Endothelial cell of umbilical vein (primary cell): ENCODE measurements at regions not wholly inside any gene's neighbourhood (a gene's known extent, or its start where the extent isn't known, plus 50 kb on each side); places are given as distances from the start of the nearest gene placed in this dataset.

Experiments
- BruUV-seq: library from RNA; stranded (reverse); fragments of 400-500 nt; replicated peaks from 2 replicates; lab custom pipeline; 2021; lab: Mats Ljungman, UMichigan
- CTCF ChIA-PET: fragments of 300-600, 350-600 bp; sonication (Branson Sonifier 250); formaldehyde crosslinking; loops from one replicate; lab custom pipeline; 2021; ENCODE audit warnings: antibody characterized with exemption, inconsistent platforms; lab: Charles Lee
- POLR2A ChIA-PET: fragments of 300-600, 350-600 bp; sonication (Branson Sonifier 250); formaldehyde crosslinking; loops from one replicate; lab custom pipeline; 2021; ENCODE audit warnings: antibody characterized with exemption, inconsistent platforms; lab: Charles Lee
- DNase-seq: peaks from one replicate; pipeline ENCODE4 v3.0.0-alpha.2; 2011; ENCODE audit warnings: low read depth, low spot score
- FAIRE-seq: peaks from 2 replicates; lab custom pipeline; 2011; peaks lifted over from hg19 to GRCh38; lab: Jason Lieb, UNC
- H2AFZ ChIP-seq: 2 replicates; pipeline ENCODE4 v1.6.0; 2012; ENCODE audit warnings: low read depth, low read length, control low read depth, inconsistent platforms
- H3K27ac ChIP-seq: 2 replicates; pipeline ENCODE4 v1.5.1; 2011; ENCODE audit warnings: low read depth, mild to moderate bottlenecking, control low read depth, low read length, moderate library complexity; ENCODE audit not compliant: insufficient read depth
- H3K27me3 ChIP-seq, 2 experiments: 2 replicates each; pipeline versions ENCODE4 v1.6.0 to v1.6.1; 2011; ENCODE audit warnings: low read length in 2 of 2, mixed read lengths in 1 of 2; ENCODE audit not compliant: control insufficient read depth in 2 of 2, insufficient read depth in 2 of 2
- H3K36me3 ChIP-seq, 2 experiments: 2 replicates in 1 of 2; 3 replicates in 1 of 2; pipeline ENCODE4 v1.5.1; 2011; ENCODE audit warnings: low read length in 2 of 2, mild to moderate bottlenecking in 1 of 2, moderate library complexity in 1 of 2; ENCODE audit not compliant: control insufficient read depth in 2 of 2, insufficient read depth in 2 of 2; ENCODE audit errors: extremely low read depth in 1 of 2
- H3K4me1 ChIP-seq: 3 replicates; pipeline ENCODE4 v1.5.1; 2011; ENCODE audit warnings: mild to moderate bottlenecking, low read length; ENCODE audit not compliant: control insufficient read depth, insufficient read depth; ENCODE audit errors: extremely low read depth
- H3K4me2 ChIP-seq: 2 replicates; pipeline ENCODE4 v1.6.1; 2011; ENCODE audit warnings: low read length, control low read depth, mixed read lengths; ENCODE audit not compliant: insufficient read depth
- H3K4me3 ChIP-seq, 3 experiments: fragments of 200-600 bp in 1 of 3; sonication (generic), shearing (Covaris generic) in 1 of 3; replicated peaks in 1 of 3; 2 replicates each; pipeline ENCODE4 v1.5.1; 2011 to 2016; ENCODE audit warnings: control low read depth in 3 of 3, low read length in 3 of 3, mild to moderate bottlenecking in 2 of 3, inconsistent platforms in 1 of 3, low read depth in 1 of 3, moderate library complexity in 1 of 3; ENCODE audit not compliant: insufficient read depth in 1 of 3
- H3K79me2 ChIP-seq: 2 replicates; pipeline ENCODE4 v1.6.0; 2012; ENCODE audit warnings: low read length, inconsistent platforms; ENCODE audit not compliant: control insufficient read depth, insufficient read depth
- H3K9ac ChIP-seq: replicated peaks from 2 replicates; pipeline ENCODE3; 2011; ENCODE audit warnings: low read length, control low read depth; ENCODE audit not compliant: insufficient read depth; ENCODE audit errors: extremely low read depth
- H3K9me1 ChIP-seq: replicated peaks from 3 replicates; pipeline ENCODE4 v1.6.0; 2011; ENCODE audit warnings: mild to moderate bottlenecking, low read length; ENCODE audit not compliant: control insufficient read depth, insufficient read depth; ENCODE audit errors: extremely low read depth
- H3K9me3 ChIP-seq: replicated peaks from 2 replicates; pipeline ENCODE4 v1.5.1; 2012; ENCODE audit warnings: low read length, inconsistent platforms; ENCODE audit not compliant: control insufficient read depth, insufficient read depth
- H4K20me1 ChIP-seq: replicated peaks from 2 replicates; pipeline ENCODE3; 2011; ENCODE audit warnings: mild to moderate bottlenecking, low read length; ENCODE audit not compliant: control insufficient read depth, insufficient read depth; ENCODE audit errors: extremely low read depth
- EZH2 ChIP-seq: IDR thresholded peaks from 2 replicates; pipeline ENCODE4 v1.6.1; 2012; ENCODE audit warnings: borderline replicate concordance, low read depth, mild to moderate bottlenecking, moderate library complexity, low read length, inconsistent platforms; ENCODE audit not compliant: severe bottlenecking
- FOS ChIP-seq: IDR thresholded peaks from 2 replicates; pipeline ENCODE4 v1.6.1; 2011; ENCODE audit warnings: mild to moderate bottlenecking, low read length, moderate library complexity, borderline replicate concordance; ENCODE audit not compliant: insufficient read depth
- GATA2 ChIP-seq: IDR thresholded peaks from 2 replicates; pipeline ENCODE4 v1.7.0; 2011; ENCODE audit warnings: low read depth, mild to moderate bottlenecking, moderate library complexity, mixed read lengths, low read length; ENCODE audit not compliant: insufficient read length, insufficient read depth
- JUN ChIP-seq: IDR thresholded peaks from 2 replicates; pipeline ENCODE4 v1.6.1; 2011; ENCODE audit warnings: borderline replicate concordance, low read depth; ENCODE audit not compliant: insufficient read length, insufficient read depth
- MAX ChIP-seq: IDR thresholded peaks from 2 replicates; pipeline ENCODE4 v1.6.1; 2011; ENCODE audit not compliant: insufficient read depth, insufficient read length
- MYC ChIP-seq: IDR thresholded peaks from one replicate; pipeline ENCODE4 v1.6.1; 2011; ENCODE audit warnings: mild to moderate bottlenecking, low read depth, low read length
- POLR2A ChIP-seq: IDR thresholded peaks from 2 replicates; pipeline ENCODE4 v1.6.1; 2012; ENCODE audit warnings: low read depth, mild to moderate bottlenecking, control low read depth, low read length
- POLR2AphosphoS5 ChIP-seq: IDR thresholded peaks from 2 replicates; pipeline ENCODE4 v1.6.1; 2012; ENCODE audit warnings: low read depth, mild to moderate bottlenecking, control low read depth, low read length, moderate library complexity; ENCODE audit not compliant: insufficient read depth
- dilution Hi-C: fragments of 300-500 bp; cut with MboI; formaldehyde crosslinking; loops from one replicate; pipeline ENCODE4 v1.15.0; 2019; ENCODE audit warnings: low sequenced_read_pairs; ENCODE audit not compliant: extremely low pct_ligation_motif_present
- intact Hi-C: fragments of 100-400 bp; cut with micrococcal nuclease; formaldehyde crosslinking; loops from one replicate; pipeline ENCODE4 v1.10.0; 2022
- TF ChIP-seq, protein P1 (sequence below), 2 donors: IDR thresholded peaks; 1 replicate in 1 of 2; 2 replicates in 1 of 2; pipeline ENCODE4 v1.5.1; 2011; ENCODE audit warnings: low read length in 2 of 2, mild to moderate bottlenecking in 2 of 2, moderate library complexity in 2 of 2, control low read depth in 1 of 2, inconsistent platforms in 1 of 2, low read depth in 1 of 2; ENCODE audit not compliant: insufficient read depth in 1 of 2; ENCODE audit errors: extremely low read depth in 1 of 2

DNA sequence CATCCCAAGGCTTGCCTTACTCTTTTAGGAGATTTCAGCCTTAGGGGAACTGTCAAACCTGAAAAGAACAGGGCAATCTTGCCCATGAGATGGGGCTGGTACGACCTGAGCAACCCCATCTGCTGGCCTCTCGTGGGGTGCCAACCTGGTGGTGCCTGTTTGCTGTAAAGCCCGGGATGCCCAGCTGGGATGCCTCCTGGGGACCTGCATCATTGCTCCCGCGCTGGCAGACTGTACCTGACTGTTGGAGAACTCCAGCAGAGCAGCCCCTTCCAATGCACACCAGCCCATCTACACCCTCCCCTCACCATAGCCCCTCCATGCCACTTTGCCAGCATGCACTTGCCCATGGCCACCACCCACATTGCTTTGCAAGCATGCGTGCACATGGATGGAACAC lies 335.7 kb downstream of the RPS29 start:
- H3K4me3 ChIP-seq: no peak overlapping the region
- H3K36me3 ChIP-seq: no peaks in the 10 kb centered on the region
- dilution Hi-C loops (no loop called here), intact Hi-C loops (no loop called here)
- no peaks in the 10 kb centered on the region for H3K27me3 ChIP-seq
- no peak overlapping the region for H3K4me2 ChIP-seq
- H3K4me1 ChIP-seq: no peaks in the 10 kb centered on the region
- no peaks in the 10 kb centered on the region for H3K9me1 ChIP-seq
- BruUV-seq: no TSS peak
- TF ChIP-seq POLR2AphosphoS5 (no peak), POLR2A (no peak), EZH2 (no peak), GATA2 (no peak)
- TF ChIP-seq, protein P1, sequence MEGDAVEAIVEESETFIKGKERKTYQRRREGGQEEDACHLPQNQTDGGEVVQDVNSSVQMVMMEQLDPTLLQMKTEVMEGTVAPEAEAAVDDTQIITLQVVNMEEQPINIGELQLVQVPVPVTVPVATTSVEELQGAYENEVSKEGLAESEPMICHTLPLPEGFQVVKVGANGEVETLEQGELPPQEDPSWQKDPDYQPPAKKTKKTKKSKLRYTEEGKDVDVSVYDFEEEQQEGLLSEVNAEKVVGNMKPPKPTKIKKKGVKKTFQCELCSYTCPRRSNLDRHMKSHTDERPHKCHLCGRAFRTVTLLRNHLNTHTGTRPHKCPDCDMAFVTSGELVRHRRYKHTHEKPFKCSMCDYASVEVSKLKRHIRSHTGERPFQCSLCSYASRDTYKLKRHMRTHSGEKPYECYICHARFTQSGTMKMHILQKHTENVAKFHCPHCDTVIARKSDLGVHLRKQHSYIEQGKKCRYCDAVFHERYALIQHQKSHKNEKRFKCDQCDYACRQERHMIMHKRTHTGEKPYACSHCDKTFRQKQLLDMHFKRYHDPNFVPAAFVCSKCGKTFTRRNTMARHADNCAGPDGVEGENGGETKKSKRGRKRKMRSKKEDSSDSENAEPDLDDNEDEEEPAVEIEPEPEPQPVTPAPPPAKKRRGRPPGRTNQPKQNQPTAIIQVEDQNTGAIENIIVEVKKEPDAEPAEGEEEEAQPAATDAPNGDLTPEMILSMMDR (IDR thresholded peaks at IDR 0.05; ENCODE audit: extremely low read depth in 1 of 2, insufficient read depth in 1 of 2, low read depth in 1 of 2, low read length in 2 of 2): no peak
- CTCF ChIA-PET: no interaction called here
- no peak for FAIRE-seq
- H4K20me1 ChIP-seq: no peaks in the 10 kb centered on the region
- peaks cover 2% of the 10 kb centered on the region for H3K9me3 ChIP-seq
- no peak overlapping the region for H3K9ac ChIP-seq
- DNase-seq: no peak
- POLR2A ChIA-PET: no interaction called here
- H3K27ac ChIP-seq: no peak overlapping the region
- H3K79me2 ChIP-seq: no peaks in the 10 kb centered on the region
- H2AFZ ChIP-seq: no peak overlapping the region

GRCh38 chr14:49250109-49250508 lies 336.1 kb downstream of the RPS29 start:
- ChIA-PET POLR2A (no interaction called here), CTCF (no interaction called here)
- Histone ChIP-seq H3K9me1 (no peaks in the 10 kb centered on the region), H3K4me1 (no peaks in the 10 kb centered on the region), H3K4me3 (no peak overlapping the region), H3K9me3 (peaks cover 2% of the 10 kb centered on the region), H3K4me2 (no peak overlapping the region), H3K36me3 (no peaks in the 10 kb centered on the region), H4K20me1 (no peaks in the 10 kb centered on the region), H3K27ac (no peak overlapping the region), H2AFZ (no peak overlapping the region), H3K9ac (no peak overlapping the region), H3K27me3 (no peaks in the 10 kb centered on the region), H3K79me2 (no peaks in the 10 kb centered on the region)
- TF ChIP-seq JUN (no peak), FOS (no peak), GATA2 (no peak), EZH2 (no peak), MAX (no peak), POLR2A (no peak), POLR2AphosphoS5 (no peak), MYC (no peak)
- TF ChIP-seq, protein P1 (IDR thresholded peaks at IDR 0.05; ENCODE audit: extremely low read depth in 1 of 2, insufficient read depth in 1 of 2, low read depth in 1 of 2, low read length in 2 of 2): no peak
- intact Hi-C loops: no loop called here
- dilution Hi-C loops: no loop called here
- BruUV-seq: no TSS peak
- FAIRE-seq (no peak), DNase-seq (no peak)
